OCI-LY3 (cell line): ENCODE measurements at regions not wholly inside any gene's neighbourhood (a gene's known extent, or its start where the extent isn't known, plus 50 kb on each side); places are given as distances from the start of the nearest gene placed in this dataset.

Source experiments
- EZH2phosphoT487 ChIP-seq: fragments of 200-600 bp; shearing (Covaris generic); IDR thresholded peaks from 2 replicates; pipeline ENCODE4 v1.6.1; 2018; ENCODE audit warnings: antibody characterized with exemption, mixed run types, low read depth
- TF ChIP-seq, protein P1 (sequence below): fragments of 200-600, 300-600 bp; sonication (generic); IDR thresholded peaks from 2 replicates; pipeline ENCODE4 v1.5.1; 2014; ENCODE audit warnings: antibody characterized with exemption, low read length, low read depth

DNA sequence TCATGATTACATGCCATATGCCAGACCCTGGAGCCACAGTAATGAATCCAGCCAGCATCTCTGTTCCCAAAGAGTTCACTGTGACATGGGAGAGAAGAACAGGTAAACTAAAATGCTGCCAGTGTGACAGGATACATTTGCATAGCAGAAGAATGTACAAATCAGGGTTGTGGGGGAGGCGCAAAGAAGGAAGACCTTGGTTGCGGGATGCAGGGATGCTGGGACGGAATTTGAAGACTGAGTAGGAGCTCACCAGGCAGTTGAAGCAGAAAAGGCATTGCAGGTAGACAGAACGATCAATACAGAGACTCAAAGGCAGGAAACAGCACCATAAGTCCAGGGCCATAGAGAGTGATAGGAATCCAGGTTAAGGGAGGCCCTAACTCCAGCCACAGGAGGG is 180.3 kb upstream of the ZC3H12A start:
- TF ChIP-seq, protein P1, sequence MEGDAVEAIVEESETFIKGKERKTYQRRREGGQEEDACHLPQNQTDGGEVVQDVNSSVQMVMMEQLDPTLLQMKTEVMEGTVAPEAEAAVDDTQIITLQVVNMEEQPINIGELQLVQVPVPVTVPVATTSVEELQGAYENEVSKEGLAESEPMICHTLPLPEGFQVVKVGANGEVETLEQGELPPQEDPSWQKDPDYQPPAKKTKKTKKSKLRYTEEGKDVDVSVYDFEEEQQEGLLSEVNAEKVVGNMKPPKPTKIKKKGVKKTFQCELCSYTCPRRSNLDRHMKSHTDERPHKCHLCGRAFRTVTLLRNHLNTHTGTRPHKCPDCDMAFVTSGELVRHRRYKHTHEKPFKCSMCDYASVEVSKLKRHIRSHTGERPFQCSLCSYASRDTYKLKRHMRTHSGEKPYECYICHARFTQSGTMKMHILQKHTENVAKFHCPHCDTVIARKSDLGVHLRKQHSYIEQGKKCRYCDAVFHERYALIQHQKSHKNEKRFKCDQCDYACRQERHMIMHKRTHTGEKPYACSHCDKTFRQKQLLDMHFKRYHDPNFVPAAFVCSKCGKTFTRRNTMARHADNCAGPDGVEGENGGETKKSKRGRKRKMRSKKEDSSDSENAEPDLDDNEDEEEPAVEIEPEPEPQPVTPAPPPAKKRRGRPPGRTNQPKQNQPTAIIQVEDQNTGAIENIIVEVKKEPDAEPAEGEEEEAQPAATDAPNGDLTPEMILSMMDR = no peak
- no peak for TF ChIP-seq EZH2phosphoT487
